ENCODE measurements at regions not wholly inside any gene's neighbourhood (a gene's known extent, or its start where the extent isn't known, plus 50 kb on each side); places are given as distances from the start of the nearest gene placed in this dataset.

DNA sequence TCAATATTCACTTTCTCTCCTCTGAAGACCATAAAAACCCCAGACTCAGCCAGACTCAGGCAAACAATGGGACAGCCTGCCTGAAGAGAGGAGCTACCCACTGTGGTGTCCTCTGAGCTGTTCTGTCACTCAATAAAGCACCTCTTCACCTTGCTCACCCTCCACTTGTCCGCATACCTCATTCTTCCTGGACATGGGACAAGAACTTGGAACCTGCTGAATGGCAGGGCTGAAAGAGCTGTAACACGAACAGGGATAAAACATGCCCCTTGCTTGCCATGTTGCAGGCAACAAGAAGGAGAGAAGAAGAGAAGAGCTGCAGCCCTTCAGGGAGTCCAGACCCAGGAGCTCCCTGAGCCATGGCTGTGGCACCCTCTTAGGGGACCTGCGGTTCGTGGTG is 86.8 kb upstream of the SEMA6A start:
- Histone ChIP-seq H3K27me3 (ENCODE audit: insufficient read depth) (no peaks in the 10 kb centered on the region), H3F3A (replicated peaks; ENCODE audit: low read depth) (no peaks in the 10 kb centered on the region), H3K4me3 (no peak overlapping the region), H4K20me1 (replicated peaks; ENCODE audit: insufficient read depth) (no peaks in the 10 kb centered on the region), H2AFZ (no peak overlapping the region), H3K36me3 (ENCODE audit: insufficient read depth) (no peaks in the 10 kb centered on the region), H3K27ac (ENCODE audit: low read depth) (no peak overlapping the region), H3K4me2 (no peak overlapping the region), H3K79me2 (replicated peaks; ENCODE audit: insufficient read depth) (no peaks in the 10 kb centered on the region), H3K9me2 (ENCODE audit: insufficient read depth) (peaks cover 13% of the 10 kb centered on the region), H3K4me1 (ENCODE audit: insufficient read depth) (no peaks in the 10 kb centered on the region)
- Mint-ChIP-seq H3K36me3 (ENCODE audit: low read depth) (peaks cover 23% of the 10 kb centered on the region), H3K27me3 (ENCODE audit: insufficient read depth, low read depth, poor library complexity) (peaks cover 2% of the 10 kb centered on the region), H3K4me1 (peaks cover 9% of the 10 kb centered on the region; the same call in 2 of the 3 replicates), H3K27ac (no peak overlapping the region), H3K4me3 (no peak overlapping the region), H3K9me3 (peaks cover 31% of the 10 kb centered on the region)
- TF ChIP-seq ZNF114 (CRISPR knock-in tag; IDR thresholded peaks at IDR 0.05) (no peak), POLR2AphosphoS5 (IDR thresholded peaks at IDR 0.05; ENCODE audit: low read depth) (no peak), ZNF462 (CRISPR knock-in tag; IDR thresholded peaks at IDR 0.05) (no peak), NANOG (IDR thresholded peaks at IDR 0.05; ENCODE audit: borderline replicate concordance) (no peak), JUNB (IDR thresholded peaks at IDR 0.05; ENCODE audit: unreplicated experiment) (no peak), ZNF331 (CRISPR knock-in tag; IDR thresholded peaks at IDR 0.05; ENCODE audit: low read depth) (no peak), CREB1 (CRISPR knock-in tag; IDR thresholded peaks at IDR 0.05; ENCODE audit: low read depth) (no peak), EZH2 (IDR thresholded peaks at IDR 0.05; ENCODE audit: low read depth, unreplicated experiment) (no peak), REST (IDR thresholded peaks at IDR 0.05; ENCODE audit: unreplicated experiment) (no peak), EZH2phosphoT487 (IDR thresholded peaks at IDR 0.05; ENCODE audit: unreplicated experiment) (no peak)
- TF ChIP-seq, protein P1, sequence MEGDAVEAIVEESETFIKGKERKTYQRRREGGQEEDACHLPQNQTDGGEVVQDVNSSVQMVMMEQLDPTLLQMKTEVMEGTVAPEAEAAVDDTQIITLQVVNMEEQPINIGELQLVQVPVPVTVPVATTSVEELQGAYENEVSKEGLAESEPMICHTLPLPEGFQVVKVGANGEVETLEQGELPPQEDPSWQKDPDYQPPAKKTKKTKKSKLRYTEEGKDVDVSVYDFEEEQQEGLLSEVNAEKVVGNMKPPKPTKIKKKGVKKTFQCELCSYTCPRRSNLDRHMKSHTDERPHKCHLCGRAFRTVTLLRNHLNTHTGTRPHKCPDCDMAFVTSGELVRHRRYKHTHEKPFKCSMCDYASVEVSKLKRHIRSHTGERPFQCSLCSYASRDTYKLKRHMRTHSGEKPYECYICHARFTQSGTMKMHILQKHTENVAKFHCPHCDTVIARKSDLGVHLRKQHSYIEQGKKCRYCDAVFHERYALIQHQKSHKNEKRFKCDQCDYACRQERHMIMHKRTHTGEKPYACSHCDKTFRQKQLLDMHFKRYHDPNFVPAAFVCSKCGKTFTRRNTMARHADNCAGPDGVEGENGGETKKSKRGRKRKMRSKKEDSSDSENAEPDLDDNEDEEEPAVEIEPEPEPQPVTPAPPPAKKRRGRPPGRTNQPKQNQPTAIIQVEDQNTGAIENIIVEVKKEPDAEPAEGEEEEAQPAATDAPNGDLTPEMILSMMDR (conservative IDR thresholded peaks at IDR 0.05; ENCODE audit: low read depth in 2 of 2): no peak
- TF ChIP-seq, protein P2, sequence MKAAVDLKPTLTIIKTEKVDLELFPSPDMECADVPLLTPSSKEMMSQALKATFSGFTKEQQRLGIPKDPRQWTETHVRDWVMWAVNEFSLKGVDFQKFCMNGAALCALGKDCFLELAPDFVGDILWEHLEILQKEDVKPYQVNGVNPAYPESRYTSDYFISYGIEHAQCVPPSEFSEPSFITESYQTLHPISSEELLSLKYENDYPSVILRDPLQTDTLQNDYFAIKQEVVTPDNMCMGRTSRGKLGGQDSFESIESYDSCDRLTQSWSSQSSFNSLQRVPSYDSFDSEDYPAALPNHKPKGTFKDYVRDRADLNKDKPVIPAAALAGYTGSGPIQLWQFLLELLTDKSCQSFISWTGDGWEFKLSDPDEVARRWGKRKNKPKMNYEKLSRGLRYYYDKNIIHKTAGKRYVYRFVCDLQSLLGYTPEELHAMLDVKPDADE (IDR thresholded peaks at IDR 0.05): no peak
- no peak for DNase-seq (ENCODE audit: low spot score)
- no peak for ATAC-seq

Data from GM23338 (cell line).